ENCODE measurements at regions not wholly inside any gene's neighbourhood (a gene's known extent, or its start where the extent isn't known, plus 50 kb on each side); places are given as distances from the start of the nearest gene placed in this dataset.

- TF ChIP-seq CTCF (IDR thresholded peaks at IDR 0.05; ENCODE audit: low read length) (no peak), EZH2phosphoT487 (IDR thresholded peaks at IDR 0.05; ENCODE audit: low read length) (no peak), EZH2 (optimal IDR thresholded peaks at IDR 0.05; ENCODE audit: low read depth, low read length) (no peak)
Measured at GRCh38 chr2:83481436-83481835, 977.6 kb downstream of the SUCLG1 start.
